ENCODE measurements at regions not wholly inside any gene's neighbourhood (a gene's known extent, or its start where the extent isn't known, plus 50 kb on each side); places are given as distances from the start of the nearest gene placed in this dataset.

DNA sequence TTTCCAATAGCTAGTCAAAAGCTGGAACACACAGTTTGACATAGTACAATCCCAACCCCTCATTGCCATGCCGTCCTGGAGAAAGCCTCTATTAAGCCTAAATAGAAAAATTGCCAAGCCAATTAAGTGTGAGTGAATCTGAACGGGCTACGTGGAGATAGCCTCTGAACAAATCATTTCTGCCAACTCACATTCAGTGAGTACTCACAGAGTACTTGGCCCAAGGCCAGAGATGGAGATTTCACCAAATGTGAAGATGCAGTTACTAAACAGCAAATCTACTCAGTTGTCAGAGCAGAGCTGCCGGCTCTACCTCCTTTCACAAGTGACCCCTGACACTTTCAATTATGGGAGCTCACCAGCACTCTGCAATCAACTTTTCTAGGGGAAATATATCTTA lies 350.0 kb downstream of the GALC start:
- H3K79me2 ChIP-seq (ENCODE audit: control insufficient read depth, insufficient read depth, low read length): no peaks in the 10 kb centered on the region
- POLR2A ChIA-PET: no interaction called here
- intact Hi-C loops (cut with micrococcal nuclease): no loop called here

DNA sequence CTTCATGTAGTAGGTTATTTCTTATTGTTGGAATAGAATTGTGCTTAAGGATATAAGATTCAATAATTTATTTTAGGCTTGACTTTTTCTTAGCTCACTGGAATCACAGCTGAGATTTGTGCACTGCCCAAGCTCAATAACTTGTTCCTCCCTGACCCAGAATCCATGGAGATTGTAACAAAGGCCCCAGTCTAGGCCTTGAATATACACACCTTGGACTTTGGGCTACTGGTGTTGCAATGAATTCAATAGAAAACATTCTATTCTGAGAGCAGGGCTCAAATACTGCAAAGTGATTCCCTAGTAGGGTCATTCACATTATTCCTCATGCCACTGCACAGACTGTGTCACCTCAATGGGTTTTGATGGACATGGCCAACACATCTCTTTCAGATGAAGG lies 352.4 kb downstream of the GALC start:
- H3K9me1 ChIP-seq (replicated peaks; ENCODE audit: control insufficient read depth, extremely low read depth, insufficient read depth, low read length): no peaks in the 10 kb centered on the region
- dilution Hi-C loops (cut with MboI; ENCODE audit: extremely low pct_ligation_motif_present, low sequenced_read_pairs) (no loop called here), intact Hi-C loops (cut with micrococcal nuclease) (no loop called here)
- no peak for FAIRE-seq
- no peaks in the 10 kb centered on the region for H3K27me3 ChIP-seq (ENCODE audit: control insufficient read depth in 2 of 2, insufficient read depth in 2 of 2, low read length in 2 of 2)
- no peak overlapping the region for H2AFZ ChIP-seq (ENCODE audit: low read depth, low read length)
- H3K79me2 ChIP-seq (ENCODE audit: control insufficient read depth, insufficient read depth, low read length): no peaks in the 10 kb centered on the region
- no peaks in the 10 kb centered on the region for H3K36me3 ChIP-seq (ENCODE audit: control insufficient read depth in 2 of 2, extremely low read depth in 1 of 2, insufficient read depth in 2 of 2, low read length in 2 of 2)
- H3K4me3 ChIP-seq (replicated peaks in 1 of 3; ENCODE audit: insufficient read depth in 1 of 3, low read depth in 1 of 3, low read length in 3 of 3): no peak overlapping the region
- peaks cover 4% of the 10 kb centered on the region for H3K9me3 ChIP-seq (replicated peaks; ENCODE audit: control insufficient read depth, insufficient read depth, low read length)
- ChIA-PET POLR2A (no interaction called here), CTCF (no interaction called here)
- H3K27ac ChIP-seq (ENCODE audit: insufficient read depth, low read depth, low read length): no peak overlapping the region
- TF ChIP-seq GATA2 (IDR thresholded peaks at IDR 0.05; ENCODE audit: insufficient read depth, insufficient read length, low read depth, low read length): no peak
- TF ChIP-seq FOS (IDR thresholded peaks at IDR 0.05; ENCODE audit: borderline replicate concordance, insufficient read depth, low read length): no peak
- TF ChIP-seq POLR2AphosphoS5 (IDR thresholded peaks at IDR 0.05; ENCODE audit: insufficient read depth, low read depth, low read length): no peak
- TF ChIP-seq POLR2A (IDR thresholded peaks at IDR 0.05; ENCODE audit: low read depth, low read length): no peak
- no peak for TF ChIP-seq EZH2 (IDR thresholded peaks at IDR 0.05; ENCODE audit: borderline replicate concordance, low read depth, low read length, severe bottlenecking)
- no peak for TF ChIP-seq MYC (IDR thresholded peaks at IDR 0.05; ENCODE audit: low read depth, low read length)
- no peak for TF ChIP-seq CTCF (IDR thresholded peaks at IDR 0.05; ENCODE audit: extremely low read depth in 1 of 2, insufficient read depth in 1 of 2, low read depth in 1 of 2, low read length in 2 of 2)
- TF ChIP-seq JUN (IDR thresholded peaks at IDR 0.05; ENCODE audit: borderline replicate concordance, insufficient read depth, insufficient read length, low read depth): no peak
- TF ChIP-seq, protein P1, sequence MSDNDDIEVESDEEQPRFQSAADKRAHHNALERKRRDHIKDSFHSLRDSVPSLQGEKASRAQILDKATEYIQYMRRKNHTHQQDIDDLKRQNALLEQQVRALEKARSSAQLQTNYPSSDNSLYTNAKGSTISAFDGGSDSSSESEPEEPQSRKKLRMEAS (IDR thresholded peaks at IDR 0.05; ENCODE audit: insufficient read depth, insufficient read length): no peak
- no peaks in the 10 kb centered on the region for H3K4me1 ChIP-seq (ENCODE audit: control insufficient read depth, extremely low read depth, insufficient read depth, low read length)
- H4K20me1 ChIP-seq (replicated peaks; ENCODE audit: control insufficient read depth, extremely low read depth, insufficient read depth, low read length): no peaks in the 10 kb centered on the region
- DNase-seq (ENCODE audit: low read depth, low spot score): no peak
- H3K4me2 ChIP-seq (ENCODE audit: insufficient read depth, low read length): no peak overlapping the region
- no peak overlapping the region for H3K9ac ChIP-seq (replicated peaks; ENCODE audit: extremely low read depth, insufficient read depth, low read length)
- BruUV-seq (replicated peaks): no TSS peak

More for the DNA sequence above, 350.0 kb downstream of the GALC start:
- no peak overlapping the region for H3K4me3 ChIP-seq (replicated peaks in 1 of 3; ENCODE audit: insufficient read depth in 1 of 3, low read depth in 1 of 3, low read length in 3 of 3)
- H3K9me3 ChIP-seq (replicated peaks; ENCODE audit: control insufficient read depth, insufficient read depth, low read length): peaks cover 4% of the 10 kb centered on the region
- FAIRE-seq (no peak), DNase-seq (ENCODE audit: low read depth, low spot score) (no peak)
- H2AFZ ChIP-seq (ENCODE audit: low read depth, low read length): no peak overlapping the region
- no peaks in the 10 kb centered on the region for H3K36me3 ChIP-seq (ENCODE audit: control insufficient read depth in 2 of 2, extremely low read depth in 1 of 2, insufficient read depth in 2 of 2, low read length in 2 of 2)
- no peaks in the 10 kb centered on the region for H3K9me1 ChIP-seq (replicated peaks; ENCODE audit: control insufficient read depth, extremely low read depth, insufficient read depth, low read length)
- dilution Hi-C loops (cut with MboI; ENCODE audit: extremely low pct_ligation_motif_present, low sequenced_read_pairs): no loop called here
- CTCF ChIA-PET: no interaction called here
- H3K27ac ChIP-seq (ENCODE audit: insufficient read depth, low read depth, low read length): no peak overlapping the region
- no peak for TF ChIP-seq MYC (IDR thresholded peaks at IDR 0.05; ENCODE audit: low read depth, low read length)
- no peak for TF ChIP-seq JUN (IDR thresholded peaks at IDR 0.05; ENCODE audit: borderline replicate concordance, insufficient read depth, insufficient read length, low read depth)
- no peaks in the 10 kb centered on the region for H4K20me1 ChIP-seq (replicated peaks; ENCODE audit: control insufficient read depth, extremely low read depth, insufficient read depth, low read length)
- H3K9ac ChIP-seq (replicated peaks; ENCODE audit: extremely low read depth, insufficient read depth, low read length): no peak overlapping the region
- no peaks in the 10 kb centered on the region for H3K27me3 ChIP-seq (ENCODE audit: control insufficient read depth in 2 of 2, insufficient read depth in 2 of 2, low read length in 2 of 2)
- no peak overlapping the region for H3K4me2 ChIP-seq (ENCODE audit: insufficient read depth, low read length)
- BruUV-seq (replicated peaks): no TSS peak
- no peaks in the 10 kb centered on the region for H3K4me1 ChIP-seq (ENCODE audit: control insufficient read depth, extremely low read depth, insufficient read depth, low read length)
